Lower leg skin (tissue), 4 donors: ENCODE measurements at regions not wholly inside any gene's neighbourhood (a gene's known extent, or its start where the extent isn't known, plus 50 kb on each side); places are given as distances from the start of the nearest gene placed in this dataset.

Experiments used
- DNase-seq, 2 donors: peaks; one replicate each; pipeline ENCODE4 v3.0.0-alpha.2; 2019; ENCODE audit warnings: low spot score in 2 of 2
- H3K4me3 ChIP-seq: fragments of 200-600 bp; sonication (generic); 2 replicates; pipeline ENCODE4 v1.5.1; 2017; ENCODE audit warnings: mild to moderate bottlenecking, low read depth; ENCODE audit not compliant: poor library complexity, severe bottlenecking
- CTCF ChIP-seq, 3 donors: fragments of 450-650 bp; IDR thresholded peaks; one replicate each; pipeline ENCODE4 v1.5.1; 2016; ENCODE audit warnings: antibody characterized with exemption in 3 of 3, mild to moderate bottlenecking in 3 of 3, moderate library complexity in 2 of 3
- POLR2A ChIP-seq, 2 donors: fragments of 450-650 bp; IDR thresholded peaks; one replicate each; pipeline ENCODE4 v1.6.1; 2016 to 2017; ENCODE audit warnings: antibody characterized with exemption in 2 of 2, mild to moderate bottlenecking in 1 of 2, moderate library complexity in 1 of 2
- WGBS, 2 donors: methylation state at CpG; one replicate each; pipeline ENCODE4 v1.1.5; 2018; 5-methylcytosine and 5-hydroxymethylcytosine counted together
- intact Hi-C: fragments of 100-400 bp; cut with DNase I; formaldehyde crosslinking; loops from one replicate; pipeline ENCODE4 v1.15.0; 2023; ENCODE audit warnings: low total_unique reads

- TF ChIP-seq CTCF (IDR thresholded peaks at IDR 0.05) (no peak), POLR2A (IDR thresholded peaks at IDR 0.05) (no peak)
- intact Hi-C loops = no loop called here
- 57 to 58% methylated on average over 4 of the region's 4 CpGs for WGBS, 2 donors
- no peak for DNase-seq
- no peak overlapping the region for H3K4me3 ChIP-seq
Measured at GRCh38 chr10:30536578-30536977, 93.0 kb downstream of the LYZL2 start.

GRCh38 chr10:30535677-30536076 is 93.9 kb downstream of the LYZL2 start:
- no peak overlapping the region for H3K4me3 ChIP-seq
- DNase-seq = no peak
- no peak for TF ChIP-seq POLR2A (IDR thresholded peaks at IDR 0.05)
- no peak for TF ChIP-seq CTCF (IDR thresholded peaks at IDR 0.05)
- intact Hi-C loops = no loop called here
- WGBS, 2 donors = 90 to 92% methylated on average over 4 of the region's 4 CpGs

GRCh38 chr10:30534465-30535144 is 94.9 kb downstream of the LYZL2 start:
- DNase-seq = peak; percentile 83 to 93
- intact Hi-C loops = loop anchor here (5.0 kb wide), 1 partner anchor 117 kb away; no protein-coding TSS in a partner anchor
- WGBS, 2 donors = 28 to 32% methylated on average over 20 of the region's 20 CpGs
- TF ChIP-seq CTCF (IDR thresholded peaks at IDR 0.05) = peak in 1 of 3 donors; percentile 42
- no peak for TF ChIP-seq POLR2A (IDR thresholded peaks at IDR 0.05)
- no peak overlapping the region for H3K4me3 ChIP-seq

GRCh38 chr10:30531751-30532530 is 97.6 kb downstream of the LYZL2 start:
- DNase-seq = no peak
- WGBS, 2 donors = 95 to 98% methylated on average over 8 of the region's 8 CpGs
- intact Hi-C loops = loop anchor here (5.0 kb wide), 1 partner anchor 115 kb away; no protein-coding TSS in a partner anchor
- no peak overlapping the region for H3K4me3 ChIP-seq
- TF ChIP-seq CTCF (IDR thresholded peaks at IDR 0.05) (no peak), POLR2A (IDR thresholded peaks at IDR 0.05) (no peak)

- DNase-seq = peak; percentile 60 to 92
- 75 to 80% methylated on average over 28 of the region's 28 CpGs for WGBS, 2 donors
- no peak overlapping the region for H3K4me3 ChIP-seq
- intact Hi-C loops = no loop called here
- no peak for TF ChIP-seq POLR2A (IDR thresholded peaks at IDR 0.05)
- no peak for TF ChIP-seq CTCF (IDR thresholded peaks at IDR 0.05)
Measured at GRCh38 chr10:30529373-30529998, 95.5 kb downstream of the MAP3K8 start.
